COLO668 (cell line): ENCODE measurements at regions not wholly inside any gene's neighbourhood (a gene's known extent, or its start where the extent isn't known, plus 50 kb on each side); places are given as distances from the start of the nearest gene placed in this dataset.

Experiments
- DNase-seq: peaks from one replicate; lab custom pipeline; 2025; ENCODE audit not compliant: unreplicated experiment; lab: John Stamatoyannopoulos, UW

GRCh38 chr1:30488324-30488913 is 235.0 kb downstream of the MATN1 start:
- DNase-seq = no peak

- DNase-seq = no peak
Observed at GRCh38 chr1:30487042-30487441, 236.3 kb downstream of the MATN1 start.

DNA sequence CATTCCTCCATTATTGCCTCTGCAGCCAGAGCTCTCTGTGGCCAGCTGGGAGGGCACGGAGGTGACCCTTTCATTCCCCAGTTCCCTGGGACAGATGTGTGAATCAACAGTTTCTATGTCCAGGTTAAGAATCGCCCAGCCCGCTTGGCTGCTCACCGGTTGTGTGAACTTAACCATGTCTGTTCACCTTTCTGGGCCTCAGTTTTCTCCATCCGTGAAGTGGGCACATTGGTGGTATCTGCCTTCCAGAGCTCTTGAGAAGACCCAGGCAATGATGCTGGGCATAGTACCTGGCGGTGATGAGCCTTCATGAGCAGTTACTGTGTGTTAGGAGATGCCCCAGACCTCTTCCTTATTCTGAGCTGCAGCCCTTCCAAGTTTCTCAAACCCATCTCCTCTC is 238.3 kb downstream of the MATN1 start:
- no peak for DNase-seq

DNA sequence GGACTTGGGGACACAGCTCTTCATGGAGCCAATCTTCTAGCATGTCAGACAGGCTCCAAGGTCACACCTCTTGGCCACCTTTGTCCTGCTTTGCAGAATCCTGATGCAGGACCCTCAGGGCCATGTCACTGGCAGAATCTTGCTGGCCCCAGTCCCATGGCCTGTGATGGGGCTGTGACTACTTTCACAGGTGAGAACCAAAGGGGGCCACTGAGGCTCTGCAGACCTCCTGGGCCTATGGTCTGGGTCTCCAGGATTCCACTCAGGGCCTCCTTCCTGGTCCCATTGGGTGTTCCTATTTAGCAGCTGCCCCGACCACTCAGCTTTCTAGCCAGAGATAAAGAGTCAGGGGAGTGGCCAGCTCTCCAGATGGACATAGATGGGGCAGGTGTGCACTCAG is 238.7 kb downstream of the MATN1 start:
- no peak for DNase-seq

DNA sequence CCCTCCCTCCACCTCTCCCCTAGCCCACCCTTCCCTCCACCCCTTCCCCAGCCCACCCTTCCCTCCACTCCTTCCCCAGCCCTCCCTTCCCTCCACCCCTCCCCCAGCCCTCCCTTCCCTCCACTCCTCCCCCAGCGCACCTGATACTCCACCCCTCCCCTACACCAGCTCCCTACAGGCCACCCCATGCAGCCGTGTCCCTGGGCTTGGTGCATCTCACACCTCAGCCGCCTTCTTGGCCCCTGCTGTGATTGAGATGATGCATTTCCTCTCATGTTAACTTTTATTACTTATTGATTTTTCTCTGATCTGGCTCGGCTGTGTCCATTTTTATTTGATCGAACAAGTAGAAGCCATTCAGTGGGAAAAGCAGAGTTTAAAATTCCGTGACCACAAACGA is 243.8 kb downstream of the MATN1 start:
- DNase-seq = no peak

DNA sequence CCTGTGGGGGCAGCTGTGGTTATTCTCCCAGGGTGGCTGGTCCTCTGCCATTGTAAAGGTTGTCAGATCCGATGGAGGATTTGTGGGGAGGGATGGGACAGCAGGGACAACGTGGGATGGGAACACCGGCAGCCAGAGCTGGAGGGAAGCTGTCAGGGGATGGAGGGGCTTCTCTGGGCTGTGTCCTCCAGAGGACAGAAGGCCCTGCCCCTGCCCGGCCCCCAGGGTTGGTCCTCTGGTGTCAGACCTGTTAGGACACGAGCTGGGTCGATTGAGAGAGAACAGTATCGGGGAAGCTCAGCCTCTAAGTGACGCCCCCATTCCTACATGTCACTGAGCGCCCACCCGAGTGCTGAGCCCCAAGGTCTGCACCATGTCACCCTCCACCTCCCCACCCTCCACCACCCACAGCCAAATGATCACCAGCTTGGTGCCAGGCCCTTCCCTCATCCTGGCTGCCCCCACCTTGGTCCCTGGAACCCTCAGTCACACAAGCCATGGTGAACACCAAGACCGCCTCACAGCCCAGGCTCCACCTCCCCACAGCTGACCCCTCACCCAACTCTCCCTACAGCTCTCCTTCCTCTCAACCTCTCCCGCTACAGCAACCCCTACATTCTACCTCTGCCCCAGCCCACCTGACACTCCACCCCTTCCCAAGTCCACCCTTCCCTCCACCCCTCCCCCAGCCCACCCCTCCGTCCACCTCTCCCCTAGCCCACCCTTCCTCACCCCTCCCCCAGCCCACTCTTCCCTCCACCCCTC is 244.4 kb downstream of the MATN1 start:
- no peak for DNase-seq

DNA sequence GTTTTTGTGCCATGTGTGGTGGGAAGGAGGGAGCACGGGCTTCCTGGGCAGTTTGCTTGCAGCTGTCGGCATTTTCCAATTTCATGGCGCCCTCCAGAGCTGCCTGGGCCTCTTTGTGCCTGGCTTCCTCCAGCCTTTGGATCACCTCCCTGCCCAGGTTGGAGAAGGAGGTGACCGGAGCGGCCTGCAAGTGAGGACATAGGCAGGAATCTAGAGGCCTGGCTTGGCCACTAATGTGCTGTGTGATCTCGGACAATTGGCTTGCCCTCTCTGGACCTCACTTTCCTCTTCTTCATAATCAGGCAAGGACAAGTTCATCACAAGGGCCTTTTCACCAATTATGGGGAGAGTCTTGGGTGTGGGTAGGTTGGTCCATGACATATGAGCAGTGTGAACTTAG is 245.1 kb downstream of the MATN1 start:
- no peak for DNase-seq

DNA sequence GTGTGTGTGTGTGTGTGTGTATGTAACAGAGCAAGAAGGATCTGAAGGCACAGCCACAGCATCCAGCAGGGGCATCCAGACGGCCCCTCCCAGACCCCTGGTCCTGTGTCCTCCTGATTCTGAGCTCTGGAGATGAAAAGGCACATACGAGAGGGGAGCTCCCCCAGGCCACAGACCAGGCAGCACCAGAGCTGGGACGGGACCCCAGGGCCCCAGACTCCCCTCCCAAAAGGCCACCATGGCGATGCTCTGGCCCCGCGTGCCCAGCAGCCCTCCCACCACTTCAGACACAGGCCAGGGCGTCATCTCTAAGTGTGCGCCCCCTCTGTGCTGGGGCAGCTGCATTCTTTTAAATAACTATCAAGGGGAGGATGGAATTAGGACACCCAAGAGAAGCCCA is 245.8 kb downstream of the MATN1 start:
- no peak for DNase-seq

GRCh38 chr1:30476911-30477459 is 246.4 kb downstream of the MATN1 start:
- DNase-seq = no peak

GRCh38 chr1:30476476-30476875 is 246.9 kb downstream of the MATN1 start:
- no peak for DNase-seq

DNA sequence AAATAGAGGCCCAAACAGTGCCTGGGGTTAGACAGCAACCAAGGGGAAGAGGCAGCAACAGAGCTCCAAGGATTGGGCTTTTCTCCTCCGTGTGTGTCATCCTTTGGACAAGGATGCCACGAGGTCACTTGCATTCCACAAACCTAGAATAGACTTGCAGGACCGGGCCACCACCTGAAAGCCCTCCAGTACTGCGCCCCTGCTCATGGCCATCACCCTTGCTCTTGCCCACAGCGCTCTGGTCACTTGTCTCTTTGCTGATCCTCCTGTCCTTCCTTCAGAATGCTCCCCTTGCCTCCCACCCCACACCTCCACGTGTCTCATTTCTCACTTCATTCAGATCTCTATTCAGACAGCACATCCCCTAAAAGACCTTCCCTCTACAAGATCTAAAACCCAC is 247.4 kb downstream of the MATN1 start:
- DNase-seq = no peak

- DNase-seq = no peak
Observed at GRCh38 chr1:30475201-30475600, 248.2 kb downstream of the MATN1 start.

GRCh38 chr1:30474818-30475200 is 248.6 kb downstream of the MATN1 start:
- DNase-seq = no peak

DNA sequence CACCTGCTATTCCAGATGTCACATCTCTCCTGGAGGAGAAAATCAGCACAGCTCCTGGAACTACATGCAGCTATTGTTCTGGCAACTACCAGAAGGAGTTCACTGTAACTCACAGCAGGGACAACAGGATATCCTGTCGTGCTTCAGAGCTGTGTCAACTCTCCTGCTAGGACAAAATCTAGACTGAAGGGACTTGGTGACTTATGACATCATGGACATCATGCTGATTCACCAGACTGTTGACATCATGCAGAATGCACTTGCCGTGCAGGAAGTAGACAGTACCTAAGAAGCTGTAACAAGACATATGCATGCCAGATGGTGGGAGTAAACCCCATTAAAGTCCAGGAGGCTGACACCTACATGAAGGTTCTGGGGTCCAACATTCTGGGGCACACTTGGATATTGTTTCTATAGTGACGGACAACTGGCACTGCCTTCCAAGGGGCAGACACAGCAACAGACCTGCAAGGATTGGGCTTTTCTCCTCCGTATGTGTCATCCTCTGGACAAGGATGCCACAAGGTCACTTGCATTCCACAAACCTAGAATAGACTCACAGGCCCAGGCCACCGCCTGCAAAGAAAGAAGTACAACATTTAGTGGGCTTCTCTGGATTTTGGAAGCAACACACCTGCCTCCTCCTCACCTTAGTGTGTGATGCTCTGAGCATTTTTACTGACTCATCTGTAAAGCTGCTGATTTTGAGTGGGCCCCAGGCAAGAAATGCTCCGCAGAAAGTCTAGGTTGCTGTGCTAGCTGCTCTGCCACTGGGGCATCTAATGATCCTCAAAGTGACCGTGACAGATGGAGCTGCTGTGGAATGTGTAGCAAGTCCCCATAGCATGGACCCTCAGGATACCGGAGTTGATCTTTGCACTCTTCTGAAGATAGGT is 249.2 kb downstream of the MATN1 start:
- DNase-seq = no peak

GRCh38 chr1:30472526-30472925 is 250.9 kb downstream of the MATN1 start:
- DNase-seq = no peak

DNA sequence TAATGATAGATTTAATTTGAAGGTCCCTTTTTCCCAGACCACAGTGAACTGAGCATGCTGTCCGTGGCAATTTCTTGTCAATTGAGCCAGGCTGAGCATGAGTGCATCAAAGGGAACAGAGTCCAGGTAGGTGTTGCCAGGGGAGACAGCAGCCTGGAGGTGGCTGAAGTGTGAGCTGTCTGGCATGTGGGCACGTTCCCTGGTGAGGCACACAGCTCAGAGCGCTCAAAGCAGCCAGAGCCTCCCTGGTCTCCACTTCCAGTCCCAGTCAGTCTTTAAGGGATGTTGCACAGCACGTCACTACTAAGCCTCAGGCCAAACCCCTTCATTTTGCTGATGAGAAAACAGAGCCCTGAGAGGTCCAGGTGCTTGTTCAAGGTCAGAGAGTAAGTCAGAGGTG is 251.4 kb downstream of the MATN1 start:
- no peak for DNase-seq

DNA sequence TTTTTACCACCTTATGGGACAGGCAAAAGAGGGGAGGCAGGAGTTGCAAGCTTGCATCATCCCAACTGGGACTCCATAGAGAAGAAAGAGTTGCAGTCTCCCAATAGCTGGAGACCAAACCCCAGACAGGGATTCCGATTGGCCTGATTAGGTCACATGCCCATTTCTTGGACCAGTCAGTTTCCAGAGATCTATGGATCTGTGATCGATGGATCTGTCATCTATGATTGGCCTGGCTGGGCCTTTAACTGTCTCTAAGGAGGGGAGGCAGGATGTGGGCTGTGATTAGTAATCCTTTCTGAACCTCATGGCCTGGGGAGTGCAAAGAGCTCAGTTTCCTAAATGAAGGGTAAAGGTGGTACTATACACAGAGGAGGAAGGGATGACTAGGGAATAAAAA is 252.1 kb downstream of the MATN1 start:
- DNase-seq = no peak

GRCh38 chr1:30469426-30469825 is 254.0 kb downstream of the MATN1 start:
- DNase-seq = no peak

GRCh38 chr1:30467101-30467500 is 256.3 kb downstream of the MATN1 start:
- DNase-seq = no peak

GRCh38 chr1:30466610-30467009 is 256.8 kb downstream of the MATN1 start:
- no peak for DNase-seq

GRCh38 chr1:30466026-30466425 is 257.4 kb downstream of the MATN1 start:
- no peak for DNase-seq

GRCh38 chr1:30465096-30465495 is 258.3 kb downstream of the MATN1 start:
- DNase-seq = no peak
